Lung (tissue), 11 donors: ENCODE measurements at regions not wholly inside any gene's neighbourhood (a gene's known extent, or its start where the extent isn't known, plus 50 kb on each side); places are given as distances from the start of the nearest gene placed in this dataset.
A peak's percentile ranks its signal among the peaks of the same experiment; 100 is the strongest.

Experiments
- ATAC-seq: fragments of 200-7000 bp; cut with Tn5 transposase; one replicate; pipeline ENCODE4 v1.9.1; 2020; ENCODE audit warnings: moderate number of reproducible peaks; ENCODE audit not compliant: insufficient read depth, low FRiP score
- DNase-seq, 3 donors: peaks; one replicate each; pipeline ENCODE4 v3.0.0-alpha.2; 2013 to 2017
- H3K27ac ChIP-seq, 2 donors: one replicate each; pipeline ENCODE4 v1.5.1; 2013; ENCODE audit warnings: mild to moderate bottlenecking in 2 of 2, moderate library complexity in 2 of 2, control low read depth in 1 of 2, inconsistent platforms in 1 of 2, low read depth in 1 of 2, low read length in 1 of 2
- H3K27me3 ChIP-seq, 3 donors: one replicate each; pipeline ENCODE4 v1.5.1; 2013; ENCODE audit warnings: low read length in 2 of 3; ENCODE audit not compliant: control insufficient read depth in 3 of 3, insufficient read depth in 3 of 3
- H3K36me3 ChIP-seq, 4 donors: one replicate each; pipeline ENCODE4 v1.5.1; 2013; ENCODE audit warnings: low read length in 4 of 4, mild to moderate bottlenecking in 1 of 4, moderate library complexity in 1 of 4; ENCODE audit not compliant: control insufficient read depth in 4 of 4, insufficient read depth in 4 of 4
- H3K4me1 ChIP-seq, 5 donors: one replicate each; pipeline ENCODE4 v1.5.1; 2013; ENCODE audit warnings: low read length in 5 of 5, mild to moderate bottlenecking in 2 of 5, moderate library complexity in 1 of 5; ENCODE audit not compliant: control insufficient read depth in 5 of 5, insufficient read depth in 5 of 5
- H3K4me3 ChIP-seq: one replicate; pipeline ENCODE4 v1.5.1; 2013; ENCODE audit warnings: mild to moderate bottlenecking, control low read depth, moderate library complexity
- H3K9ac ChIP-seq, 2 donors: one replicate each; pipeline ENCODE4 v1.5.1; 2013; ENCODE audit warnings: low read length in 2 of 2, control low read depth in 1 of 2; ENCODE audit not compliant: insufficient read depth in 1 of 2
- H3K9me3 ChIP-seq, 4 donors: one replicate each; pipeline ENCODE4 v1.5.1; 2013; ENCODE audit warnings: low read length in 3 of 4, mild to moderate bottlenecking in 1 of 4, moderate library complexity in 1 of 4; ENCODE audit not compliant: control insufficient read depth in 4 of 4, insufficient read depth in 3 of 4
- CTCF ChIP-seq: IDR thresholded peaks from 2 replicates; pipeline ENCODE4 v1.5.1; 2012; ENCODE audit warnings: mild to moderate bottlenecking; ENCODE audit errors: control extremely low read depth, extremely low read depth
- WGBS, 2 donors: extraction: QIAGEN DNeasy Blood & Tissue Kit; methylation state at CpG; one replicate each; pipeline ENCODE4 v1.1.7; 2013; 5-methylcytosine and 5-hydroxymethylcytosine counted together
- donor health status: control.
- donor health status: control.
- donor health status: Bipolar disorder and iron deficiency.
- donor health status: healthy.
- donor health status: DM: yes; HTN: yes; CAD: no.

GRCh38 chr12:75969768-75970167 lies 61.8 kb downstream of the PHLDA1 start:
- Histone ChIP-seq H3K4me1 (peaks cover 0 to 7% (median 3%) of the 10 kb centered on the region in 5 donors), H3K9me3 (no peaks in the 10 kb centered on the region), H3K27me3 (no peaks in the 10 kb centered on the region), H3K27ac (peak overlapping the region in 1 of 2 donors; percentile 24), H3K9ac (no peak overlapping the region), H3K36me3 (no peaks in the 10 kb centered on the region), H3K4me3 (no peak overlapping the region)
- WGBS, 2 donors: 57 to 67% methylated on average over 5 of the region's 5 CpGs
- no peak for DNase-seq
- TF ChIP-seq CTCF: no peak
- no peak for ATAC-seq

GRCh38 chr12:75965661-75966060 lies 65.9 kb downstream of the PHLDA1 start:
- H3K9ac ChIP-seq: no peak overlapping the region
- H3K4me1 ChIP-seq: peaks cover 0 to 5% (median 3%) of the 10 kb centered on the region in 5 donors
- ATAC-seq: no peak
- no peaks in the 10 kb centered on the region for H3K9me3 ChIP-seq
- 88 to 89% methylated on average over 2 of the region's 2 CpGs for WGBS, 2 donors
- no peaks in the 10 kb centered on the region for H3K36me3 ChIP-seq
- DNase-seq: no peak
- no peak for TF ChIP-seq CTCF
- no peak overlapping the region for H3K4me3 ChIP-seq
- H3K27me3 ChIP-seq: no peaks in the 10 kb centered on the region
- H3K27ac ChIP-seq: no peak overlapping the region

- no peak overlapping the region for H3K9ac ChIP-seq
- H3K27ac ChIP-seq: no peak overlapping the region
- peaks cover 0 to 5% (median 2%) of the 10 kb centered on the region in 5 donors for H3K4me1 ChIP-seq
- no peaks in the 10 kb centered on the region for H3K9me3 ChIP-seq
- peak; percentile 75 for ATAC-seq
- TF ChIP-seq CTCF: no peak
- H3K36me3 ChIP-seq: no peaks in the 10 kb centered on the region
- no peak for DNase-seq
- WGBS, 2 donors: 28 to 33% methylated on average over 1 of the region's 1 CpG
- no peaks in the 10 kb centered on the region for H3K27me3 ChIP-seq
- no peak overlapping the region for H3K4me3 ChIP-seq
Observed at GRCh38 chr12:75964150-75964549, 67.4 kb downstream of the PHLDA1 start.

- Histone ChIP-seq H3K4me3 (no peak overlapping the region), H3K9me3 (no peaks in the 10 kb centered on the region), H3K4me1 (peaks cover 0 to 4% (median 2%) of the 10 kb centered on the region in 5 donors), H3K27ac (no peak overlapping the region), H3K27me3 (no peaks in the 10 kb centered on the region), H3K9ac (no peak overlapping the region), H3K36me3 (no peaks in the 10 kb centered on the region)
- DNase-seq: no peak
- TF ChIP-seq CTCF: no peak
- no peak for ATAC-seq
- WGBS, 2 donors: 97 to 98% methylated on average over 4 of the region's 4 CpGs
Observed at GRCh38 chr12:75961878-75962277, 69.7 kb downstream of the PHLDA1 start.
